Esophagus squamous epithelium (tissue), 5 donors: ENCODE measurements at regions not wholly inside any gene's neighbourhood (a gene's known extent, or its start where the extent isn't known, plus 50 kb on each side); places are given as distances from the start of the nearest gene placed in this dataset.
A peak's percentile ranks its signal among the peaks of the same experiment; 100 is the strongest.

ENCODE experiments used
- DNase-seq: peaks from one replicate; lab custom pipeline; 2025; lab: John Stamatoyannopoulos, UW
- H3K27ac ChIP-seq, 4 donors: fragments of 200-600 bp; sonication (generic); one replicate each; pipeline ENCODE4 v1.5.1; 2016 to 2019; ENCODE audit warnings: mild to moderate bottlenecking in 1 of 4
- H3K27me3 ChIP-seq, 4 donors: fragments of 200-600 bp; sonication (generic); 1 replicate in 3 of 4; 2 replicates in 1 of 4; pipeline versions ENCODE4 v1.5.1 to v1.6.0; 2017 to 2021; ENCODE audit warnings: antibody characterized with exemption in 1 of 4
- H3K36me3 ChIP-seq, 3 donors: fragments of 200-600 bp; sonication (generic); one replicate each; pipeline ENCODE4 v1.5.1; 2016 to 2019
- H3K4me1 ChIP-seq, 3 donors: fragments of 200-600 bp; sonication (generic); one replicate each; pipeline ENCODE4 v1.5.1; 2017 to 2019
- H3K4me3 ChIP-seq, 4 donors: fragments of 200-600 bp; sonication (generic); 1 replicate in 3 of 4; 2 replicates in 1 of 4; pipeline ENCODE4 v1.5.1; 2016 to 2019; ENCODE audit warnings: mild to moderate bottlenecking in 2 of 4, moderate library complexity in 1 of 4
- H3K9me3 ChIP-seq, 3 donors: fragments of 200-600 bp; sonication (generic); one replicate each; pipeline ENCODE4 v1.5.1; 2016 to 2019
- POLR2A ChIP-seq, 4 donors: fragments of 450-650 bp; IDR thresholded peaks; one replicate each; pipeline ENCODE4 v1.6.1; 2017; ENCODE audit warnings: antibody characterized with exemption in 4 of 4, mild to moderate bottlenecking in 4 of 4, moderate library complexity in 3 of 4
- WGBS, 2 donors: methylation state at CpG; one replicate each; pipeline ENCODE4 v1.1.5; 2018; 5-methylcytosine and 5-hydroxymethylcytosine counted together
- intact Hi-C: fragments of 100-400 bp; cut with DNase I; formaldehyde crosslinking; loops from one replicate; pipeline ENCODE4 v1.15.0; 2022
- TF ChIP-seq, protein P1 (sequence below), 6 experiments: fragments of 450-650 bp in 4 of 6; fragments of 200-600 bp in 2 of 6; sonication (generic) in 2 of 6; IDR thresholded peaks; one replicate each; pipeline ENCODE4 v1.5.1; 2016 to 2019; ENCODE audit warnings: antibody characterized with exemption in 6 of 6, mild to moderate bottlenecking in 4 of 6, moderate library complexity in 4 of 6
- donor health status: DM: yes; HTN: yes; CAD: no.

DNA sequence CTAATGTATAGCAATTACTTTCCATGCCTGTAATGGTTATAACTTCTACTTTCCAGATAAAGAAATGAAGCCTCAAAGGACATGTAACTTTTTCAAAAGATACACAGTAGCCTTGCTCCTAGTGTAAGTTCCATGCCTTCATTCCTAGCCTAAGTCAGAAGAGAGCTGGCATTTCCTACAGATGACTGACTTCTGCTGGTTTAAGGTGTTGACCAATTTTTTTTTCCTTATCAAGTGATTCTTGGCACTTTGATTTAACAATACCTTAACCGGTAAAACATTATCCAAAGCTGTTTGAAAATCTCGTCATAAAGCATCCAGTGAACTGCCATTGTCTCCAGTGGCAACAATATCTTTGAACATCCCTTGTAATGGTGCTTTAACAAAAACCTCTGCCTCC is 145.1 kb upstream of the VCX3A start:
- Histone ChIP-seq H3K9me3 (no peaks in the 10 kb centered on the region), H3K36me3 (no peaks in the 10 kb centered on the region), H3K27ac (no peak overlapping the region), H3K4me1 (no peaks in the 10 kb centered on the region), H3K27me3 (no peaks in the 10 kb centered on the region), H3K4me3 (no peak overlapping the region)
- intact Hi-C loops = no loop called here
- TF ChIP-seq POLR2A (IDR thresholded peaks at IDR 0.05) = no peak
- TF ChIP-seq, protein P1, sequence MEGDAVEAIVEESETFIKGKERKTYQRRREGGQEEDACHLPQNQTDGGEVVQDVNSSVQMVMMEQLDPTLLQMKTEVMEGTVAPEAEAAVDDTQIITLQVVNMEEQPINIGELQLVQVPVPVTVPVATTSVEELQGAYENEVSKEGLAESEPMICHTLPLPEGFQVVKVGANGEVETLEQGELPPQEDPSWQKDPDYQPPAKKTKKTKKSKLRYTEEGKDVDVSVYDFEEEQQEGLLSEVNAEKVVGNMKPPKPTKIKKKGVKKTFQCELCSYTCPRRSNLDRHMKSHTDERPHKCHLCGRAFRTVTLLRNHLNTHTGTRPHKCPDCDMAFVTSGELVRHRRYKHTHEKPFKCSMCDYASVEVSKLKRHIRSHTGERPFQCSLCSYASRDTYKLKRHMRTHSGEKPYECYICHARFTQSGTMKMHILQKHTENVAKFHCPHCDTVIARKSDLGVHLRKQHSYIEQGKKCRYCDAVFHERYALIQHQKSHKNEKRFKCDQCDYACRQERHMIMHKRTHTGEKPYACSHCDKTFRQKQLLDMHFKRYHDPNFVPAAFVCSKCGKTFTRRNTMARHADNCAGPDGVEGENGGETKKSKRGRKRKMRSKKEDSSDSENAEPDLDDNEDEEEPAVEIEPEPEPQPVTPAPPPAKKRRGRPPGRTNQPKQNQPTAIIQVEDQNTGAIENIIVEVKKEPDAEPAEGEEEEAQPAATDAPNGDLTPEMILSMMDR (IDR thresholded peaks at IDR 0.05) = no peak
- WGBS, 2 donors = 89 to 93% methylated on average over 2 of the region's 2 CpGs
- DNase-seq = no peak

DNA sequence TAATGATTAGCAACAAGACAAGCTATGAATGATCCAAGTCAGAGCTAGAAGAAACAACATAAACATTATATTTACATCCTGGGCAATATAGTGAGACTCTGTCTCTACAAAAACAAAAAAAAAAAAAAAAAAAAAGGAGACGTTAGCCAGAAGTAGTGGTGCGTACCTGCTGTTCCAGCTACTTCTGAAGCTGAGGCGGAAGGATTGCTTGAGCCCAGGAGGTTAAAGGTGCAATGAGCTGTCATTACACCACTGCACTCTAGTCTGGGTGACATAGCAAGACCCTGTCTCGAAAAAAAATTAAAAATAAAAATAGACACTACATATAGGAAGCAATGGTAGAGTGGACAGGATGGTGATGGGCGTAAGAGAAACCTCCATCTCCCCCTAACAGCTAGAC is 144.6 kb upstream of the VCX3A start:
- Histone ChIP-seq H3K27me3 (no peaks in the 10 kb centered on the region), H3K9me3 (no peaks in the 10 kb centered on the region), H3K4me1 (no peaks in the 10 kb centered on the region), H3K27ac (no peak overlapping the region), H3K36me3 (no peaks in the 10 kb centered on the region), H3K4me3 (no peak overlapping the region)
- TF ChIP-seq, protein P1 (IDR thresholded peaks at IDR 0.05) = no peak
- TF ChIP-seq POLR2A (IDR thresholded peaks at IDR 0.05) = no peak
- intact Hi-C loops = no loop called here
- DNase-seq = no peak
- WGBS, 2 donors = 79 to 82% methylated on average over 5 of the region's 5 CpGs

DNA sequence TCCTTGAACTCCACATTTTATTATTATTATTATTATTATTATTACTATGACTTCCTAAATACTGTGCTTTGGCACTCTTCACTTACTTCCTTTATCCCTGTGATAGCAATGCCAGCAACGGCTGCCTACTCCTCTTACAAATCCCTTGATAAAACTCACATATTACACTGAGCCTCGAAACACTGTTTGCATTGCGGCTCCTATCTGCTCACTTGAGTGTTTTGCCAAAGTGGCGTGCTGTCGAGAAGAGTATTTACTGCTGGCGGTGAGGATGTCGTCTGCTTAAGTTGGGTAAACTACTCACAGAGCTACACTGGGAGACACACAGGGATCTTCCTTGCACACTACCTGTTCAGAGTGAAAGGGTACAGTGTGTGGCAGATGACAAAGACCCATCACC is 143.4 kb upstream of the VCX3A start:
- no peaks in the 10 kb centered on the region for H3K4me1 ChIP-seq
- H3K9me3 ChIP-seq = no peaks in the 10 kb centered on the region
- no peak overlapping the region for H3K4me3 ChIP-seq
- no peaks in the 10 kb centered on the region for H3K27me3 ChIP-seq
- H3K27ac ChIP-seq = no peak overlapping the region
- no peak for DNase-seq
- intact Hi-C loops = no loop called here
- no peak for TF ChIP-seq POLR2A (IDR thresholded peaks at IDR 0.05)
- TF ChIP-seq, protein P1 (IDR thresholded peaks at IDR 0.05) = no peak
- H3K36me3 ChIP-seq = no peaks in the 10 kb centered on the region
- 60 to 73% methylated on average over 7 of the region's 7 CpGs for WGBS, 2 donors

DNA sequence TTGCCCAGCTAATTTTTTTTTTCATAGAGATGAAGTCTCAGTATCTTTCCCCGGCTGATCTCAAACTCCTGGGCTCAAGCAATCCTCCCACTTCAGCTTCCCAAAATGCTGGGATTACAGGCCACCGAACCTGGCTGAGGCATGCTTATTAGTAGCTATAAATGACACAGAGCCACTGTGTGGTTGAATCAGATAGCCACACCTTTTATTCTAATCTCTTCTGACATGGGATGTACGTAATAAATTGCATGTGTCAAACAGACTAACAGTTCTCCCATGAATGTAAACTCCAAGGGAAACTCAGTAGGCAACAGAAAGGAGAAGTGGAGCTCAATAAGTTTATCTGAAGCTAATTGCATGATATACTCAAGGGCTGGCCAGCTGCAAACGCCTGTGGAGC is 139.8 kb upstream of the VCX3A start:
- no peak overlapping the region for H3K27ac ChIP-seq
- no peaks in the 10 kb centered on the region for H3K36me3 ChIP-seq
- intact Hi-C loops = no loop called here
- no peaks in the 10 kb centered on the region for H3K9me3 ChIP-seq
- H3K4me3 ChIP-seq = no peak overlapping the region
- no peak for DNase-seq
- H3K4me1 ChIP-seq = no peaks in the 10 kb centered on the region
- WGBS, 2 donors = 58 to 65% methylated on average over 2 to 4 of the region's 4 CpGs
- no peaks in the 10 kb centered on the region for H3K27me3 ChIP-seq
- no peak for TF ChIP-seq POLR2A (IDR thresholded peaks at IDR 0.05)
- TF ChIP-seq, protein P1 (IDR thresholded peaks at IDR 0.05) = no peak

DNA sequence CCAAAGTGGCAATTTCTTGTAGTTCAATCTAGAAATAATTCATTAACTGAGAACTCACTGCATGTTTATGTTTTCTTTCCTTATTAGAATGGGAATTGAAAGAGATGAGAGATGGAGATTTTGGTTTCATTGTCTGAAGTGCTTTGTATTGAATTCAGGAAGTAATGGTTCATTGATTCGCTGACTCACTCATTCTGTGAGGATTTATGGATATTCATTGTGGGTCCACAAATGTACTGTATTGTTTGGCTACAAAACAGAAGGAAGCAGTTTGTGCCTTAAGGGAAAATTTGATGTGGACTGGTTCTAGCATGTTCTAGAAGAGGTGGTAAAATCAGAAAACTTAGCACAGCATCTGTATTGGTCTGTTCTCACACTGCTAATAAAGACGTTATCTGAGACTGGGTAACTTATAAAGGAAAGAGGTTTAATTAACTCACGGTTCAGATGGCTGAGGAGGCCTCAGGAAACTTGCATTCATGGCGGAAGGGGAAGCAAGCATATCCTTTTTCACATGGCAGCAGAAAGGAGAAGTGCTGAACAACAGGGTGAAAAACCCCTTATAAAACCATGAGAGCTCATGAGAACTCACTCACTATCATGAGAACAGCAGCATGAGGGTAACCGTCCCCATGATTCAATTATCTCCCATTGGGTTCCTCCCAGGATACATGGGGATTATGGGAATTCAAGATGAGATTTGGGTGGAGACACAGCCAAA is 132.3 kb upstream of the VCX3A start:
- no peak for DNase-seq
- intact Hi-C loops = no loop called here
- no peaks in the 10 kb centered on the region for H3K9me3 ChIP-seq
- TF ChIP-seq, protein P1 (IDR thresholded peaks at IDR 0.05) = no peak
- no peak overlapping the region for H3K4me3 ChIP-seq
- H3K36me3 ChIP-seq = no peaks in the 10 kb centered on the region
- peak overlapping the region in 3 of 4 donors; percentile 29 to 58 (median 55) for H3K27ac ChIP-seq
- peaks cover 0 to 13% (median 5%) of the 10 kb centered on the region in 3 donors for H3K4me1 ChIP-seq
- WGBS, 2 donors = 24 to 35% methylated on average over 5 of the region's 5 CpGs
- no peaks in the 10 kb centered on the region for H3K27me3 ChIP-seq
